ENCODE measurements at regions not wholly inside any gene's neighbourhood (a gene's known extent, or its start where the extent isn't known, plus 50 kb on each side); places are given as distances from the start of the nearest gene placed in this dataset.

DNA sequence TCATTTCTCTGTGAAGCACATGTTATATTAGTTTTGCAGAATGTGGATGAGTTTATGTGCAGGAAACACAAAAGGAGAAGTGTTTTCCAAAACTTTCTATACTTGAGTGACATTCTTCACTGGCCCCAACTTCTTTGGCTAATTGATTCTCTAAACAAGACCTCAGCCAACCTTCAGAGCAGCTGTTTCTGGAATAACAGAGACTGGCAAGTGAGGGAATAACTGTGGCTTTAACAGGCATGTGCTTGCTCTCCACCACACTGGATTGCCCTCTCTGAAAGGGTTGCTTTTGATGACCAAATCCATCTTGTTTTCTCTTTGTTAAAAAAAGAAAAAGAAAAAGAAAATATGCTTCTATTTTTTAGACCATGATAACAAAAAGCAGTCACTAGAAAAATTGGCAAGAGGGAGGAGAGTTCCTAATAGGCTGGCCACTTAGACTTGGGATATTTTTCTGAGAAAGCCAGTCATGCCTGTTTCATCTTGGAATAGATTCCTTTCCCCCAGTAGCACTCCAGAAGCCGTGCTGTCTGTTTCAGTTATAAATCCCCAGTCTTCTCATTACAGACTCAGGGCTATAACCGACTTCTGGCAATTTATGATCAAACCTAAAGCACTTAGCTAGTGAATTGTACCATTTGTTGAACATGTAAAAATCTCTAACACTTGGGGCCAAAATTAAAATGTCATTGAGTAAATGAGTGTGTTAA, 295.0 kb upstream of the NR3C2 start:
- in situ Hi-C loops (cut with MboI), result no loop called here
- Histone ChIP-seq H2AFZ (no peak overlapping the region), H3K4me1 (ENCODE audit: insufficient read depth) (no peaks in the 10 kb centered on the region), H4K20me1 (ENCODE audit: insufficient read depth) (no peaks in the 10 kb centered on the region), H3K27me3 (replicated peaks; ENCODE audit: insufficient read depth) (no peaks in the 10 kb centered on the region), H3K4me2 (ENCODE audit: unreplicated experiment) (no peak overlapping the region), H3K9ac (no peak overlapping the region), H3K4me3 (no peak overlapping the region), H3K9me2 (ENCODE audit: insufficient read depth) (no peaks in the 10 kb centered on the region), H3K36me3 (ENCODE audit: low read depth) (no peaks in the 10 kb centered on the region), H3F3A (ENCODE audit: insufficient read depth) (no peaks in the 10 kb centered on the region), H3K79me2 (ENCODE audit: insufficient read depth) (no peaks in the 10 kb centered on the region), H3K27ac (no peak overlapping the region), H3K9me3 (ENCODE audit: low read depth) (no peaks in the 10 kb centered on the region)
- TF ChIP-seq EZH2phosphoT487 (IDR thresholded peaks at IDR 0.05; ENCODE audit: insufficient read depth, low read depth) (no peak), EZH2 (IDR thresholded peaks at IDR 0.05; ENCODE audit: insufficient read depth, poor library complexity, severe bottlenecking) (no peak)
- 2 to 3% methylated on average over 2 of the region's 2 CpGs for WGBS, 2 experiments (ENCODE audit: low coverage in 1 of 2, low lambda C conversion rate in 2 of 2, missing lambda C conversion rate in 2 of 2)
- DNase-seq, result no peak

DNA sequence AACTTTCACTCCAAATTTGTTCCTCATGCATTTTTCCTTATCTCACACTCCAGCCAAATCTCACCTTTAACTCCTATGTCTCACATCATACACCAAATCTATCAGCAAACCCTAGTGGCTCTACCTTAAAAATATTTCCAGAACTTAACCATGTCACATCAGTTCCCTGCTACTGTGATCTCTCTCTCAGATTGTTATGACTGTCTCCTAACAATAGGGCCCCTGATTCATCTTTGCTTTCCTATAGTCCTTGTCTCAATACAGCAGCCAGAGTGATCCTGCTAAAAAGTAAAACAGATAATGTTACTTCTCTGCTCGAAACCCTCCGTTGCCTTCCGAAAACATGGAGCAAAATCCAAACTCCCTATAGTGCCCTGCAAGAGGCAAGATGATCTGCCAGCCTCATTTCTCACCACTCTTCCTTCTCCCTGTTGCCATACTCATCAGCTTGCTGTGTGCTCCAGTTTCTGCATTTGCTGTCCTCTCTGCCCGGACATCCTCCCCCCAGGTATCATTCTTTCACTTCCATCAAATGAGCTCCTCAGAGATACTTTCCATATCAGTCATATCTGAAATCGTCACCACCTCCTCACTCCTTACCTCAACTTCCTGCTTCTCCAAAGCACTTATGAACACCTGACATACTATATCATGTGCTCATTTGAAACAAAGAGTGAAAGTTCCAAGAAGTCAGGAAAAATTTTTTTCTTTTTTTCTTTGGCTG, 293.4 kb upstream of the NR3C2 start:
- 30 to 32% methylated on average over 5 of the region's 5 CpGs for whole genome bisulfite sequencing, 2 experiments (ENCODE audit: low coverage in 1 of 2, low lambda C conversion rate in 2 of 2, missing lambda C conversion rate in 2 of 2)
- H3K9ac ChIP-seq, result no peak overlapping the region
- no peaks in the 10 kb centered on the region for H3K36me3 ChIP-seq (ENCODE audit: low read depth)
- no peaks in the 10 kb centered on the region for H4K20me1 ChIP-seq (ENCODE audit: insufficient read depth)
- no peaks in the 10 kb centered on the region for H3F3A ChIP-seq (ENCODE audit: insufficient read depth)
- no peaks in the 10 kb centered on the region for H3K4me1 ChIP-seq (ENCODE audit: insufficient read depth)
- no peak overlapping the region for H3K4me2 ChIP-seq (ENCODE audit: unreplicated experiment)
- H3K79me2 ChIP-seq (ENCODE audit: insufficient read depth), result no peaks in the 10 kb centered on the region
- DNase-seq, result no peak
- no peaks in the 10 kb centered on the region for H3K9me3 ChIP-seq (ENCODE audit: low read depth)
- H3K27me3 ChIP-seq (replicated peaks; ENCODE audit: insufficient read depth), result no peaks in the 10 kb centered on the region
- H3K4me3 ChIP-seq, result no peak overlapping the region
- in situ Hi-C loops (cut with MboI), result no loop called here
- no peak overlapping the region for H3K27ac ChIP-seq
- no peaks in the 10 kb centered on the region for H3K9me2 ChIP-seq (ENCODE audit: insufficient read depth)
- H2AFZ ChIP-seq, result no peak overlapping the region
- no peak for TF ChIP-seq EZH2 (IDR thresholded peaks at IDR 0.05; ENCODE audit: insufficient read depth, poor library complexity, severe bottlenecking)

DNA sequence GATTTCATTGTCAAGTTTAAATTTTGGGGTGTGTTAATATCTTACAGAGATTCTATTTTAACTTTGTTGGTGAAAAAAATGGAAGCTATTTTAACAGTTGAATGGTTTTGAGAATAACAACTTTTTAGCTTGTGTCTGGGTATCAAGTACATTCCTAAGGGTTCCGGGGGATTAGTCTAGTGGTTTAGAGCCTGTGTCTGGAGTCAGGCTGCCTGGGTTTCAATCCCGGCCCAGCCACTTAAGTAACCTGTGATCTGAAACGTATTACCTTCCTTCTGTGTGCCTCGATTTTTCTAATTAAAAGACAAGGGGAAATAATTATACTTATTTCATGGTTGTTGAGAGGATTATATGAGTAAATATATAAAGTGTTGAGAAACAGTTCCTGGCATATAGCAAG, 288.6 kb upstream of the NR3C2 start:
- no peak overlapping the region for H3K27ac ChIP-seq
- no peak overlapping the region for H2AFZ ChIP-seq
- no peaks in the 10 kb centered on the region for H4K20me1 ChIP-seq (ENCODE audit: insufficient read depth)
- H3K9ac ChIP-seq, result no peak overlapping the region
- H3K4me2 ChIP-seq (ENCODE audit: unreplicated experiment), result no peak overlapping the region
- TF ChIP-seq EZH2 (IDR thresholded peaks at IDR 0.05; ENCODE audit: insufficient read depth, poor library complexity, severe bottlenecking) (no peak), EZH2phosphoT487 (IDR thresholded peaks at IDR 0.05; ENCODE audit: insufficient read depth, low read depth) (no peak)
- no peak for DNase-seq
- H3K9me2 ChIP-seq (ENCODE audit: insufficient read depth), result no peaks in the 10 kb centered on the region
- no peaks in the 10 kb centered on the region for H3K9me3 ChIP-seq (ENCODE audit: low read depth)
- H3K36me3 ChIP-seq (ENCODE audit: low read depth), result no peaks in the 10 kb centered on the region
- H3F3A ChIP-seq (ENCODE audit: insufficient read depth), result no peaks in the 10 kb centered on the region
- 36 to 40% methylated on average over 4 of the region's 4 CpGs for WGBS, 2 experiments (ENCODE audit: low coverage in 1 of 2, low lambda C conversion rate in 2 of 2, missing lambda C conversion rate in 2 of 2)
- H3K27me3 ChIP-seq (replicated peaks; ENCODE audit: insufficient read depth), result no peaks in the 10 kb centered on the region; the same call in 1 of the 2 replicates
- no peaks in the 10 kb centered on the region for H3K79me2 ChIP-seq (ENCODE audit: insufficient read depth)
- in situ Hi-C loops (cut with MboI), result no loop called here
- H3K4me1 ChIP-seq (ENCODE audit: insufficient read depth), result no peaks in the 10 kb centered on the region
- no peak overlapping the region for H3K4me3 ChIP-seq

DNA sequence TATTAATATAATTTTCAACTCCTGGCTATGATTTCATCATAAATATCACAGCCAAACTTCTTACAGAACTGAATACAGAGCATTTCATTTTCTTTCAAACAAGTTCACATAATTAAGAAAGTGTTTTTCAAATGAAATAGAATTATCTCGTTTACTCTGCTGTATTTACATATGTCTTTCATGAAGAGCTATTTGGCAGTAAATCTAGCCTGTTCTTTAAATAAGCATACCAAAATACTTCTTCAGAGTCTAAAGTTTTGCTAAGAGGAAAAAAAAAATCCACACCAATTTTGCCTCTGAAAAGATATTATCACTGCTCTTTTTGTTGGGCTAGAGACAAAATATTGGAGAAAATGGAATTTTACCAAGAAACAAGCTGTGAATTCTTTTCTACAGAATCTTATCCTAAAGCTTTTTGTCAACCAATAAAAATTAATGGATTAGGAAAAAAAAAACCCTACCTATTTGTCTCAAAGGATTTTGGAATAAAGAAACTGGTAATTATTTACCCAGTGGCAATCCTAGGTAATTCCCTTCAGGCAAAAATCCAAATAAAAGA, 287.9 kb upstream of the NR3C2 start:
- no peaks in the 10 kb centered on the region for H3K79me2 ChIP-seq (ENCODE audit: insufficient read depth)
- H3K4me2 ChIP-seq (ENCODE audit: unreplicated experiment), result no peak overlapping the region
- no peaks in the 10 kb centered on the region for H3K4me1 ChIP-seq (ENCODE audit: insufficient read depth)
- H3F3A ChIP-seq (ENCODE audit: insufficient read depth), result no peaks in the 10 kb centered on the region
- no peak overlapping the region for H2AFZ ChIP-seq
- in situ Hi-C loops (cut with MboI), result no loop called here
- no peak overlapping the region for H3K4me3 ChIP-seq
- no peak for DNase-seq
- H3K9me2 ChIP-seq (ENCODE audit: insufficient read depth), result no peaks in the 10 kb centered on the region
- H3K9ac ChIP-seq, result no peak overlapping the region
- WGBS, 2 experiments (ENCODE audit: low coverage in 1 of 2, low lambda C conversion rate in 2 of 2, missing lambda C conversion rate in 2 of 2), result 0% methylated on average over 1 of the region's 1 CpG
- H3K27me3 ChIP-seq (replicated peaks; ENCODE audit: insufficient read depth), result no peaks in the 10 kb centered on the region; the same call in 1 of the 2 replicates
- H4K20me1 ChIP-seq (ENCODE audit: insufficient read depth), result no peaks in the 10 kb centered on the region
- no peaks in the 10 kb centered on the region for H3K9me3 ChIP-seq (ENCODE audit: low read depth)
- TF ChIP-seq EZH2 (IDR thresholded peaks at IDR 0.05; ENCODE audit: insufficient read depth, poor library complexity, severe bottlenecking) (no peak), EZH2phosphoT487 (IDR thresholded peaks at IDR 0.05; ENCODE audit: insufficient read depth, low read depth) (no peak)
- H3K36me3 ChIP-seq (ENCODE audit: low read depth), result no peaks in the 10 kb centered on the region
- H3K27ac ChIP-seq, result no peak overlapping the region
